Upper lobe of left lung (tissue), 6 donors: ENCODE measurements at regions not wholly inside any gene's neighbourhood (a gene's known extent, or its start where the extent isn't known, plus 50 kb on each side); places are given as distances from the start of the nearest gene placed in this dataset.

Source experiments
- ATAC-seq, 2 donors: fragments of 200-7000 bp; cut with Tn5 transposase; one replicate each; pipeline ENCODE4 v1.9.1; 2022; ENCODE audit warnings: mild to moderate bottlenecking in 2 of 2, moderate library complexity in 2 of 2; ENCODE audit not compliant: low FRiP score in 2 of 2
- DNase-seq, 2 donors: peaks; one replicate each; pipeline ENCODE4 v3.0.0-alpha.2; 2019 to 2020
- H3K27ac ChIP-seq, 4 donors: fragments of 200-600 bp; sonication (generic); one replicate each; pipeline ENCODE4 v1.5.1; 2016 to 2019
- H3K27me3 ChIP-seq, 4 donors: fragments of 200-600 bp; sonication (generic); one replicate each; pipeline ENCODE4 v1.5.1; 2017 to 2019
- H3K36me3 ChIP-seq, 4 donors: fragments of 200-600 bp; sonication (generic); one replicate each; pipeline ENCODE4 v1.5.1; 2016 to 2019
- H3K4me1 ChIP-seq, 4 donors: fragments of 200-600 bp; sonication (generic); one replicate each; pipeline ENCODE4 v1.5.1; 2018 to 2019
- H3K4me3 ChIP-seq, 4 donors: fragments of 200-600 bp; sonication (generic); one replicate each; pipeline ENCODE4 v1.5.1; 2017 to 2019; ENCODE audit warnings: mild to moderate bottlenecking in 2 of 4, moderate library complexity in 1 of 4
- H3K9me3 ChIP-seq, 4 donors: fragments of 200-600 bp; sonication (generic); one replicate each; pipeline ENCODE4 v1.5.1; 2018 to 2019
- EP300 ChIP-seq, 4 donors: sonication (generic); formaldehyde crosslinking; IDR thresholded peaks; one replicate each; pipeline ENCODE4 v1.5.1; 2017; ENCODE audit warnings: antibody characterized with exemption in 4 of 4, control low read depth in 2 of 4
- POLR2A ChIP-seq, 4 donors: fragments of 450-650 bp; IDR thresholded peaks; one replicate each; pipeline ENCODE4 v1.5.1; 2016 to 2017; ENCODE audit warnings: antibody characterized with exemption in 4 of 4, mild to moderate bottlenecking in 2 of 4
- POLR2AphosphoS5 ChIP-seq, 2 donors: sonication (generic); formaldehyde crosslinking; IDR thresholded peaks; one replicate each; pipeline ENCODE4 v1.5.1; 2017; ENCODE audit warnings: antibody characterized with exemption in 2 of 2
- WGBS, 2 donors: methylation state at CpG; one replicate each; pipeline ENCODE4 v1.1.5; 2017 to 2018; 5-methylcytosine and 5-hydroxymethylcytosine counted together
- TF ChIP-seq, protein P1 (sequence below), 6 experiments: fragments of 450-650 bp in 4 of 6; fragments of 200-600 bp in 2 of 6; sonication (generic) in 2 of 6; IDR thresholded peaks; one replicate each; pipeline ENCODE4 v1.5.1; 2016 to 2019; ENCODE audit warnings: antibody characterized with exemption in 6 of 6
- donor health status: DM: no; HTN: no; CAD: no; lungs with moderate emphysema.
- donor health status: DM: no; HTN: yes; CAD: no; lungs with severe emphysema.

DNA sequence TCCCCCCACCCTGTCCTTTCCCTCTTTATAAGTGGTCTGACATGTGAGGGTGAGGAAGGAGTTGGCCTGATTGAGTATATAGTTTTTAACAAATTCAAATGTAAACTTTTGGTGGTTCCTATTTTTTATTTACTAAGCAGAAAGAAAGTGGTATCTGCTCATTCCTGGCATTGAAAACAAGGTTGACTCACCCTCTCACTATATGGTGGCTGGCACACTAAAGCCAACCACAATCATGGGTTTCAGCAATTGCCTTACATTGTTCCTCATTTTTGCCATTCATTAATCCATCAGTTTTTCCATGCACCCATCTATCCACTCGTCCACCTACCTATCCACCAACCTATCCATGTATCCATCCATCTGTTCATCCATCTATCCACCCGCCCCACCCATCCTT lies 75.4 kb upstream of the IGFBP5 start:
- Histone ChIP-seq H3K27me3 (no peaks in the 10 kb centered on the region), H3K4me1 (peaks cover 0 to 6% (median 5%) of the 10 kb centered on the region in 4 donors)

DNA sequence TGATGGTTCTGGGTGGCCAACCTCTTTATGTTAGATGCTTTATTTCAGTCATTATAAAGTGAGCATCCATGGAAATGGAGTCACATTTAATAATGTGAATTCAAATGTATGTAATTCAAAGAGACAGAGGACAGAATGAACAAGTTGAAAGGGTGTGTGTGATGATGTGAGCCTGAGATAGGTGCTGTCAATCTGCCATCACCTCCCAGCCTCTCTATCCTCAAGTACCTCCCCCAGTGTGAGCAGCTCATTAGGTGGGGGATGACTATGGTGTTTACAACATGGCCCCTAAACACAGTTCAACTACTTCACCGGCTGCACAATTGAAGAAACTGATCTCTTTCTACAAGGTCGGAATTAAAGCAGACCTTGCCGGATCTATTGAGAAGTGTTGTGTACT lies 74.7 kb upstream of the IGFBP5 start:
- Histone ChIP-seq H3K27me3 (no peaks in the 10 kb centered on the region), H3K27ac (no peak overlapping the region), H3K36me3 (no peaks in the 10 kb centered on the region), H3K9me3 (no peaks in the 10 kb centered on the region), H3K4me3 (no peak overlapping the region), H3K4me1 (peaks cover 0 to 8% (median 7%) of the 10 kb centered on the region in 4 donors)
- WGBS, 2 donors = 64 to 65% methylated on average over 3 of the region's 3 CpGs
- ATAC-seq (no peak), DNase-seq (no peak)
- TF ChIP-seq POLR2A (IDR thresholded peaks at IDR 0.05) = no peak
- no peak for TF ChIP-seq EP300 (IDR thresholded peaks at IDR 0.05)
- TF ChIP-seq, protein P1, sequence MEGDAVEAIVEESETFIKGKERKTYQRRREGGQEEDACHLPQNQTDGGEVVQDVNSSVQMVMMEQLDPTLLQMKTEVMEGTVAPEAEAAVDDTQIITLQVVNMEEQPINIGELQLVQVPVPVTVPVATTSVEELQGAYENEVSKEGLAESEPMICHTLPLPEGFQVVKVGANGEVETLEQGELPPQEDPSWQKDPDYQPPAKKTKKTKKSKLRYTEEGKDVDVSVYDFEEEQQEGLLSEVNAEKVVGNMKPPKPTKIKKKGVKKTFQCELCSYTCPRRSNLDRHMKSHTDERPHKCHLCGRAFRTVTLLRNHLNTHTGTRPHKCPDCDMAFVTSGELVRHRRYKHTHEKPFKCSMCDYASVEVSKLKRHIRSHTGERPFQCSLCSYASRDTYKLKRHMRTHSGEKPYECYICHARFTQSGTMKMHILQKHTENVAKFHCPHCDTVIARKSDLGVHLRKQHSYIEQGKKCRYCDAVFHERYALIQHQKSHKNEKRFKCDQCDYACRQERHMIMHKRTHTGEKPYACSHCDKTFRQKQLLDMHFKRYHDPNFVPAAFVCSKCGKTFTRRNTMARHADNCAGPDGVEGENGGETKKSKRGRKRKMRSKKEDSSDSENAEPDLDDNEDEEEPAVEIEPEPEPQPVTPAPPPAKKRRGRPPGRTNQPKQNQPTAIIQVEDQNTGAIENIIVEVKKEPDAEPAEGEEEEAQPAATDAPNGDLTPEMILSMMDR (IDR thresholded peaks at IDR 0.05) = no peak
- TF ChIP-seq POLR2AphosphoS5 (IDR thresholded peaks at IDR 0.05) = no peak

More for the DNA sequence above, 75.4 kb upstream of the IGFBP5 start:
- DNase-seq (no peak), ATAC-seq (no peak)
- WGBS, 2 donors = 89 to 91% methylated on average over 2 of the region's 2 CpGs
- Histone ChIP-seq H3K4me3 (no peak overlapping the region), H3K27ac (no peak overlapping the region), H3K36me3 (no peaks in the 10 kb centered on the region), H3K9me3 (no peaks in the 10 kb centered on the region)
- TF ChIP-seq POLR2A (IDR thresholded peaks at IDR 0.05) = no peak
- TF ChIP-seq, protein P1 (IDR thresholded peaks at IDR 0.05) = no peak
- no peak for TF ChIP-seq POLR2AphosphoS5 (IDR thresholded peaks at IDR 0.05)
- no peak for TF ChIP-seq EP300 (IDR thresholded peaks at IDR 0.05)

DNA sequence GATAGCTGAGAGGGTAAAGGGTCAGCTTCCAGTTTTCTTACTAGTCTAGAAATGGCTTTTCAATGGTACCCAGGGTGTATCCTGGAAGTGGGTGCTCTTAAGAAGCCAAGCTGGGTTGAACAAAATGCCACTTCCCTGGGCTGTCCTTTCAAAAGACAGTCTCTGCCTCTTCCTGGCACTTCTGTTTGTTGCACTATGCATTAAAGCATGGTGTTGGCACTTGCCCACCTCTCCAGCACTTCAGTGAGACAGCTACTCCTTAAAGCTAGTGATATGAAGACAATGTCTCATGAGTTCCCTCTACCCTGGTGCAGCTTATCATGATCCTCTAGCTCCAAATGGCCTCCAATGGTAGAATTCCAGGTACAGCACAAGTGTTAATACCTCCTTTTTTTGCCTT lies 74.3 kb upstream of the IGFBP5 start:
- DNase-seq (no peak), ATAC-seq (no peak)
- H3K27me3 ChIP-seq = no peaks in the 10 kb centered on the region
- peaks cover 0 to 8% (median 7%) of the 10 kb centered on the region in 4 donors for H3K4me1 ChIP-seq
- no peak overlapping the region for H3K27ac ChIP-seq
- no peak overlapping the region for H3K4me3 ChIP-seq
- TF ChIP-seq EP300 (IDR thresholded peaks at IDR 0.05) = no peak
- TF ChIP-seq, protein P1 (IDR thresholded peaks at IDR 0.05) = no peak
- TF ChIP-seq POLR2A (IDR thresholded peaks at IDR 0.05) = no peak
- no peak for TF ChIP-seq POLR2AphosphoS5 (IDR thresholded peaks at IDR 0.05)
- no peaks in the 10 kb centered on the region for H3K36me3 ChIP-seq
- H3K9me3 ChIP-seq = no peaks in the 10 kb centered on the region

DNA sequence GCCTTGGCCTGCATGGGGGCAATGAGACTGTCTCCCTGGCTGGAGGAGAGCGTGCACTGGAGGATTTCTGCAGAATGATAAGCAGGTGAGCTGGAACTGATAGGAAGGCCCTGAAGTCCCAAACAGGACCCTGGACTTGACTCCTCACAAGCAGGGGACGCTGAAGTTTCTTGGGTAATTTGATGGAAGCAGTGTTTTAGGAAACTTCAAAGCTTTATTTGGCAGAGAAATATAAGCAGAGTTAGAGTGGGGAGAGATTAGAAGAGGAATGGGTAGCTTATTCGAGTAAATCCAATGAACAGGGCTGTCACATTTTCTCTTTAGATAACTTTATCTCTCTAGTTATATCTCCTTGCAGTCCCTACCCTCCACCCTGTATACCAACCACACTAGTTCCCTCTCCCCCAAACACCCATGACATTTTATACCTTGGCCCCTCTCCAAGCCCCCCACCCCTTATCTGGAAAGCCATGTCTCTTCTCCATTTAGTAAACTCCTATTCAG lies 73.6 kb upstream of the IGFBP5 start:
- Histone ChIP-seq H3K4me1 (peaks cover 0 to 8% (median 7%) of the 10 kb centered on the region in 4 donors), H3K27me3 (no peaks in the 10 kb centered on the region), H3K27ac (no peak overlapping the region), H3K36me3 (no peaks in the 10 kb centered on the region), H3K4me3 (no peak overlapping the region), H3K9me3 (no peaks in the 10 kb centered on the region)
- 86 to 91% methylated on average over 3 of the region's 3 CpGs for WGBS, 2 donors
- ATAC-seq (no peak), DNase-seq (no peak)
- TF ChIP-seq EP300 (IDR thresholded peaks at IDR 0.05) (no peak), POLR2A (IDR thresholded peaks at IDR 0.05) (no peak), POLR2AphosphoS5 (IDR thresholded peaks at IDR 0.05) (no peak)
- TF ChIP-seq, protein P1 (IDR thresholded peaks at IDR 0.05) = no peak

DNA sequence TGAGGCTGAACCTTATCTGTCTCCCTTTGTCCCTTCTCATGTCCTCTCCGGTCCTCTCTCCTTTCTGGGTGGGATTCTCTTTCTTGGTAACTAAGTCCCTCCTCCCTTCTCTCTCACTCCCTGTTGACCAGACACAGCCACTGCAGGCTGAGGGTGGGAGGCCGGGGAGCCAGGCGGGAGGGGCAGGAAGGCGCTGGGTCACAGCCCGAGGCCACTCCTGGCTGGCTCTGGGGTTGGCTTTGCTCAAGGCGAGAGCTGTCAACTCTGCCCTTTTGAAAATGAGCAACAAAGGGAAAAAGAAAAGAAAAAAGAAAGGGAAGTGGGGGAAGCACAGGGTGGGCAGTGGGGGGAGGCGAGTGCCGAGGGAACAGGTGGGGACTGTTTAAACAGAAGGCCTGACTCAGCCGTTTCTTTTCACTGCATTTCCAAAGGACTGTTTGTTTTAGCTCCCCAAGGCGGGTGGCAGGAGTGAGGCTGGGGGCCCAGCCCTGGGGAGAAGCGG lies 70.5 kb upstream of the IGFBP5 start:
- ATAC-seq = peak; percentile 44 to 54
- H3K4me3 ChIP-seq = no peak overlapping the region
- peak in 1 of 2 donors; percentile 55 for DNase-seq

More for the DNA sequence above, 70.5 kb upstream of the IGFBP5 start:
- H3K4me1 ChIP-seq = peaks cover 0 to 14% (median 8%) of the 10 kb centered on the region in 4 donors
- no peaks in the 10 kb centered on the region for H3K9me3 ChIP-seq
- H3K27ac ChIP-seq = peak overlapping the region in 2 of 4 donors; percentile 40 to 49
- no peaks in the 10 kb centered on the region for H3K27me3 ChIP-seq
- TF ChIP-seq, protein P1 (IDR thresholded peaks at IDR 0.05) = no peak
- TF ChIP-seq POLR2A (IDR thresholded peaks at IDR 0.05) (no peak), POLR2AphosphoS5 (IDR thresholded peaks at IDR 0.05) (no peak)
- H3K36me3 ChIP-seq = no peaks in the 10 kb centered on the region
- 9 to 12% methylated on average over 11 of the region's 11 CpGs for WGBS, 2 donors
